B cell (primary cell): ENCODE measurements at regions not wholly inside any gene's neighbourhood (a gene's known extent, or its start where the extent isn't known, plus 50 kb on each side); places are given as distances from the start of the nearest gene placed in this dataset.

Source experiments
- ATAC-seq: fragments of 200-7000 bp; cut with Tn5 transposase; one replicate; pipeline ENCODE4 v1.10.0; 2021; ENCODE audit warnings: low read depth, mild to moderate bottlenecking, moderate number of reproducible peaks, moderate library complexity
- CTCF ChIA-PET: fragments of 350-600 bp; sonication (Branson Sonifier 250); formaldehyde crosslinking; loops from one replicate; lab custom pipeline; 2021; ENCODE audit warnings: antibody characterized with exemption, inconsistent platforms; lab: Charles Lee
- POLR2A ChIA-PET: fragments of 350-600 bp; sonication (Branson Sonifier 250); formaldehyde crosslinking; loops from one replicate; lab custom pipeline; 2021; ENCODE audit warnings: antibody characterized with exemption; lab: Charles Lee
- DNase-seq: peaks from one replicate; pipeline ENCODE4 v3.0.0; 2013
- H2AFZ ChIP-seq: 2 replicates; pipeline ENCODE4 v1.6.1; 2012; ENCODE audit warnings: mild to moderate bottlenecking, low read depth, low read length; ENCODE audit not compliant: insufficient read depth, poor library complexity, severe bottlenecking
- H3K27ac ChIP-seq, 2 donors: 1 replicate in 1 of 2; 2 replicates in 1 of 2; pipeline ENCODE4 v1.5.1; 2012 to 2013; ENCODE audit warnings: low read length in 2 of 2, mild to moderate bottlenecking in 2 of 2, moderate library complexity in 1 of 2
- H3K27me3 ChIP-seq, 4 experiments: fragments of 200-600 bp in 1 of 4; sonication (generic) in 1 of 4; replicated peaks in 1 of 4; 1 replicate in 2 of 4; 2 replicates in 2 of 4; pipeline versions ENCODE4 v1.6.1 to v1.7.0; 2013 to 2016; ENCODE audit warnings: low read length in 3 of 4, mild to moderate bottlenecking in 2 of 4, mixed read lengths in 1 of 4, moderate library complexity in 1 of 4; ENCODE audit not compliant: insufficient read depth in 4 of 4, control insufficient read depth in 3 of 4; ENCODE audit errors: control extremely low read depth in 1 of 4
- H3K36me3 ChIP-seq, 2 experiments: replicated peaks in 1 of 2; 1 replicate in 1 of 2; 2 replicates in 1 of 2; pipeline versions ENCODE4 v1.6.1 to v1.7.1; 2013; ENCODE audit warnings: low read length in 1 of 2; ENCODE audit not compliant: insufficient read depth in 2 of 2, control insufficient read depth in 1 of 2; ENCODE audit errors: control extremely low read depth in 1 of 2, extremely low read depth in 1 of 2
- H3K4me1 ChIP-seq, 2 donors: fragments of 200-600 bp in 1 of 2; sonication (generic) in 1 of 2; 1 replicate in 1 of 2; 2 replicates in 1 of 2; pipeline versions ENCODE4 v1.5.1 to v1.6.1; 2013 to 2017; ENCODE audit warnings: low read length in 2 of 2; ENCODE audit not compliant: control insufficient read depth in 2 of 2, insufficient read depth in 2 of 2
- H3K4me2 ChIP-seq: replicated peaks from 2 replicates; pipeline ENCODE3; 2012; ENCODE audit warnings: mild to moderate bottlenecking, low read depth, low read length; ENCODE audit not compliant: poor library complexity, severe bottlenecking
- H3K4me3 ChIP-seq, 5 experiments: fragments of 200-600 bp in 1 of 5; sonication (generic) in 1 of 5; 1 replicate in 3 of 5; 2 replicates in 2 of 5; pipeline versions ENCODE4 v1.5.1 to v1.7.0; 2011 to 2016; ENCODE audit warnings: low read length in 4 of 5, mild to moderate bottlenecking in 4 of 5, low read depth in 2 of 5, control low read depth in 1 of 5, moderate library complexity in 1 of 5; ENCODE audit not compliant: insufficient read depth in 1 of 5; ENCODE audit errors: control extremely low read depth in 1 of 5, extremely low read depth in 1 of 5
- H3K79me2 ChIP-seq: fragments of 200-600 bp; sonication (generic); one replicate; pipeline ENCODE4 v1.6.0; 2016; ENCODE audit warnings: low read length; ENCODE audit not compliant: control insufficient read depth, insufficient read depth
- H3K9ac ChIP-seq: fragments of 200-600 bp; sonication (generic); 2 replicates; pipeline ENCODE4 v1.6.1; 2017; ENCODE audit warnings: mild to moderate bottlenecking, low read length, moderate library complexity
- H3K9me3 ChIP-seq, 3 donors: one replicate each; pipeline versions ENCODE4 v1.6.1 to v1.7.1; 2013; ENCODE audit warnings: low read length in 2 of 3; ENCODE audit not compliant: control insufficient read depth in 2 of 3, insufficient read depth in 1 of 3; ENCODE audit errors: control extremely low read depth in 1 of 3
- H4K20me1 ChIP-seq: 2 replicates; pipeline ENCODE4 v1.6.0; 2012; ENCODE audit warnings: mild to moderate bottlenecking, low read length; ENCODE audit not compliant: insufficient read depth, control insufficient read depth, poor library complexity, severe bottlenecking
- H3K27ac Mint-ChIP-seq: one replicate; pipeline ENCODE4 v1.8.0; 2021; ENCODE audit warnings: mixed read lengths
- H3K27me3 Mint-ChIP-seq: one replicate; pipeline ENCODE4 v1.8.0; 2021; ENCODE audit warnings: mixed read lengths
- H3K4me1 Mint-ChIP-seq: one replicate; pipeline ENCODE4 v1.8.0; 2021; ENCODE audit warnings: mixed read lengths
- H3K4me3 Mint-ChIP-seq: one replicate; pipeline ENCODE4 v1.8.0; 2021; ENCODE audit warnings: mixed read lengths
- H3K9me3 Mint-ChIP-seq: one replicate; pipeline ENCODE4 v1.8.0; 2022; ENCODE audit warnings: mixed read lengths; ENCODE audit not compliant: insufficient read depth
- EZH2 ChIP-seq: IDR thresholded peaks from 2 replicates; pipeline ENCODE4 v1.6.1; 2012; ENCODE audit warnings: borderline replicate concordance, low read depth, mild to moderate bottlenecking, moderate library complexity, low read length; ENCODE audit not compliant: insufficient read depth, poor library complexity, severe bottlenecking
- WGBS: methylation state at CpG from one replicate; pipeline ENCODE4 v1.1.5; 2013; ENCODE audit warnings: missing lambda C conversion rate; ENCODE audit not compliant: insufficient coverage; 5-methylcytosine and 5-hydroxymethylcytosine counted together
- intact Hi-C: fragments of 100-400 bp; cut with micrococcal nuclease; formaldehyde crosslinking; loops from one replicate; pipeline ENCODE4 v1.10.0; 2022
- TF ChIP-seq, protein P1 (sequence below): fragments of 200-600 bp; IDR thresholded peaks from one replicate; pipeline ENCODE4 v1.8.0; 2022; ENCODE audit warnings: antibody characterized with exemption, mild to moderate bottlenecking

DNA sequence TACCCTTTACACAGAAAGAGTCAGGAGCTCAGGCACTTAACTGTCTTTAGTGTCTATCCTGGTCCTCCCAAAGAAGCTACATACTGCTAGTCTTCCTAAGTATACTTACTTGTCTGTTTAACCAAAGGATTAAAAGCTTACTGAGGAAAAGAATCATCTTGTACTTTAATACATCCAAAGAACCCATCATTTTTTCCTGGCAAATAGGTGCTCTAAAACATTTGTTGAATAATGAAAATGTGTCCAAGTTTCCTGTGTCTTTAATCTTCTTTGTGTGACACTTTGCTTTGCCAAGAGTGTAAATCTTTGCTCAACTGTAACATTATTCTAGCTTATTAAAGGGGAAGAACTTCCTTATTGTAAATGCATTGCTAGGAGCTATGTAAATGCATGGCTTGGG lies 519.2 kb downstream of the OTOL1 start:
- Mint-ChIP-seq H3K27me3 (no peaks in the 10 kb centered on the region), H3K4me3 (no peak overlapping the region), H3K9me3 (peaks cover 3% of the 10 kb centered on the region), H3K4me1 (no peaks in the 10 kb centered on the region), H3K27ac (no peak overlapping the region)
- Histone ChIP-seq H3K27ac (no peak overlapping the region), H3K79me2 (no peaks in the 10 kb centered on the region), H3K9ac (no peak overlapping the region), H3K4me1 (no peaks in the 10 kb centered on the region), H3K9me3 (no peaks in the 10 kb centered on the region), H3K36me3 (no peaks in the 10 kb centered on the region), H4K20me1 (no peaks in the 10 kb centered on the region), H3K4me3 (no peak overlapping the region), H2AFZ (no peak overlapping the region), H3K4me2 (no peak overlapping the region), H3K27me3 (no peaks in the 10 kb centered on the region)
- no peak for ATAC-seq
- ChIA-PET POLR2A (no interaction called here), CTCF (no interaction called here)
- intact Hi-C loops = no loop called here
- DNase-seq = no peak
- TF ChIP-seq, protein P1, sequence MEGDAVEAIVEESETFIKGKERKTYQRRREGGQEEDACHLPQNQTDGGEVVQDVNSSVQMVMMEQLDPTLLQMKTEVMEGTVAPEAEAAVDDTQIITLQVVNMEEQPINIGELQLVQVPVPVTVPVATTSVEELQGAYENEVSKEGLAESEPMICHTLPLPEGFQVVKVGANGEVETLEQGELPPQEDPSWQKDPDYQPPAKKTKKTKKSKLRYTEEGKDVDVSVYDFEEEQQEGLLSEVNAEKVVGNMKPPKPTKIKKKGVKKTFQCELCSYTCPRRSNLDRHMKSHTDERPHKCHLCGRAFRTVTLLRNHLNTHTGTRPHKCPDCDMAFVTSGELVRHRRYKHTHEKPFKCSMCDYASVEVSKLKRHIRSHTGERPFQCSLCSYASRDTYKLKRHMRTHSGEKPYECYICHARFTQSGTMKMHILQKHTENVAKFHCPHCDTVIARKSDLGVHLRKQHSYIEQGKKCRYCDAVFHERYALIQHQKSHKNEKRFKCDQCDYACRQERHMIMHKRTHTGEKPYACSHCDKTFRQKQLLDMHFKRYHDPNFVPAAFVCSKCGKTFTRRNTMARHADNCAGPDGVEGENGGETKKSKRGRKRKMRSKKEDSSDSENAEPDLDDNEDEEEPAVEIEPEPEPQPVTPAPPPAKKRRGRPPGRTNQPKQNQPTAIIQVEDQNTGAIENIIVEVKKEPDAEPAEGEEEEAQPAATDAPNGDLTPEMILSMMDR = no peak
- no peak for TF ChIP-seq EZH2

DNA sequence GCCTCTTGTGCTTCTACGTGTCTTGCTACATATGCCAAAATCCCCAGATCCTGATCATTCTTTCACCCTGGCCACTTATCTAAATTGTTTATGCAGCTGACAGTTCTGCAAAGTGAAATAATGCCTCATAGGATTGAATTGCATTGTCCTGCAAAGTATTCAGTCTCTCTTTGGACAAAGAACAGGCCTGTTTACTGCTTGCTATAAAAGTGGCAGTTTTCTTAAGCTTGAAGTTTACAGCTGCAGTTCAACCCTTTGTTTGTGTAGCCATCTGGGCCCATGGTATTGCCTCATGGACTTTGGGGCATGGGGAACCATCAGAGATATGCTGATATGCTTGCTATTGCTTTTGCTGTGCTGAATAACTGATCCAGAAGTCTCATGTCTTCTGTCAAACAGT lies 523.2 kb downstream of the OTOL1 start:
- H3K9me3 ChIP-seq = no peaks in the 10 kb centered on the region
- TF ChIP-seq, protein P1 = no peak
- TF ChIP-seq EZH2 = no peak
- no peak overlapping the region for H3K4me2 ChIP-seq
- no peak overlapping the region for H3K4me3 ChIP-seq
- H3K79me2 ChIP-seq = no peaks in the 10 kb centered on the region
- no peak overlapping the region for H3K27ac ChIP-seq
- Mint-ChIP-seq H3K9me3 (no peaks in the 10 kb centered on the region), H3K4me3 (no peak overlapping the region), H3K4me1 (no peaks in the 10 kb centered on the region), H3K27ac (no peak overlapping the region), H3K27me3 (no peaks in the 10 kb centered on the region)
- H2AFZ ChIP-seq = no peak overlapping the region
- POLR2A ChIA-PET = no interaction called here
- CTCF ChIA-PET = no interaction called here
- 100% methylated on average over 1 of the region's 1 CpG for WGBS
- ATAC-seq (no peak), DNase-seq (no peak)
- H3K27me3 ChIP-seq = no peaks in the 10 kb centered on the region
- intact Hi-C loops = no loop called here
- no peaks in the 10 kb centered on the region for H4K20me1 ChIP-seq
- H3K36me3 ChIP-seq = no peaks in the 10 kb centered on the region
- H3K9ac ChIP-seq = no peak overlapping the region
- H3K4me1 ChIP-seq = no peaks in the 10 kb centered on the region
